ENCODE measurements at regions not wholly inside any gene's neighbourhood (a gene's known extent, or its start where the extent isn't known, plus 50 kb on each side); places are given as distances from the start of the nearest gene placed in this dataset.
A peak's percentile ranks its signal among the peaks of the same experiment; 100 is the strongest.

DNA sequence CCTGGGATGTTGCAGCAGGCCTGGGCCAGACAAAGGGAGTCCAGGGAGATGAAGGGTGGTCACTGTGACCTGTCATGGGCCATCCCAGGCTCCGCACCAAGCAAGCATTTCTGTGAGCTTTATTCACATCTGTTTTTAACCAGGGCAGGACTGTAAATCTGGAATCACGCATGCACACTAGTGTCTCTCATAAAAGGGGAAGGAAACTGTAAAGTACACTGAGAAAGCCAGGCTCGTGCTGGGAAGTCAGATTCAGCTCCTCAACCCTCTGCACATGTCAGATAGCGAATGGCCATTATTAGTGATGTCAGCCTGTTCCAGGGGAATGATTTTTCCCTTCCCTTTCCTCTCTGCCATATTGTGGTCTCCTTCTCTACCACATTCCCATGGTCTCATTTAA, 818.6 kb upstream of the RAB6C start:
- no peak for TF ChIP-seq EZH2 (IDR thresholded peaks at IDR 0.05; ENCODE audit: low read length, missing control alignments)
- TF ChIP-seq CTCF (conservative IDR thresholded peaks at IDR 0.05 in 1 of 2, IDR thresholded peaks at IDR 0.05 in 1 of 2; ENCODE audit: low read depth in 1 of 2, low read length in 2 of 2) = no peak

DNA sequence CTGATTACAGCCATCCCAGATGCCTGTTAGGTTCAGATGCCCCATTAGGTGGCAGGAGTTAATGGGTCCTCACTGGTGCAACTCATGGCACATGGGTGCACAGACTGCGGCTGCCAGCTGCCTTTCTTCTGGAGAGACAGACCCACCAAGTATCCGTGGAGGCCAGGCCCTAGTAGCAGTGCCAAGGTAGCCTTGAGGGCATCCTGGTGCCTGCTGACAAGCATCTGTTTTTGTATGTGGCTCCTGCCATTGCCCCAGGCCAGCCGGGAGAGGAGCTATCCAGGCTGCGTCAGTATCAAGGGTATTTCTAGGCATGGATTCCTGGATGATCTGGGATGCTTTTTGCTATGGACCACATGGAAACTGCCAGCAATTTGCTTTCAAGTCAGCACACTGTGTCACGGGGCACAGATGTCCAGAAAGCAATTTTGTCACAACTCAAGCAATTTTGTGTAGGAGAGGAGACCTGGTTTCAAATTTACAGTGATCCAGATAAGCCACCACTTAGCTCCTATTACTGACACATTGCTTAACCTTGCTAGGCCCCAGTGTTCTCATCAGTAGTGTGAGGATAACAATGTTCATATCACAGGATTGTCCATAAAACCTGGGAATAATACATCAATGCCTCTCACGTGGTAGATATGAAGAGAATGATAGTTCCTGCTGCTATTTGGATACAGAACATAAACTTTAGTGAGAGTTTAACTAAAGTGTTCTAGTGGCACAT, 815.1 kb upstream of the RAB6C start:
- Histone ChIP-seq H3K4me2 (ENCODE audit: extremely low read depth, insufficient read depth, low read length) (no peak overlapping the region), H3K36me3 (ENCODE audit: control insufficient read depth, insufficient read depth, low read length) (no peaks in the 10 kb centered on the region), H3K27ac (ENCODE audit: insufficient read depth, low read length) (no peak overlapping the region), H3K27me3 (ENCODE audit: control insufficient read depth, insufficient read depth, low read length) (no peaks in the 10 kb centered on the region), H4K20me1 (ENCODE audit: control insufficient read depth, extremely low read depth, insufficient read depth, low read length) (no peaks in the 10 kb centered on the region), H3K79me2 (ENCODE audit: control insufficient read depth, insufficient read depth, low read length) (no peaks in the 10 kb centered on the region), H2AFZ (ENCODE audit: low read length) (no peak overlapping the region), H3K9me3 (ENCODE audit: control insufficient read depth, insufficient read depth, low read depth, low read length) (no peaks in the 10 kb centered on the region), H3K9ac (ENCODE audit: insufficient read depth, low read length) (no peak overlapping the region), H3K4me1 (ENCODE audit: control insufficient read depth, extremely low read depth, insufficient read depth, low read length) (no peaks in the 10 kb centered on the region), H3K4me3 (replicated peaks in 1 of 4; ENCODE audit: control extremely low read depth in 1 of 4, insufficient read depth in 1 of 4, low read depth in 3 of 4, low read length in 4 of 4) (no peak overlapping the region)
- TF ChIP-seq EZH2 (IDR thresholded peaks at IDR 0.05; ENCODE audit: low read length, missing control alignments) = no peak
- no peak for TF ChIP-seq CTCF (conservative IDR thresholded peaks at IDR 0.05 in 1 of 2, IDR thresholded peaks at IDR 0.05 in 1 of 2; ENCODE audit: low read depth in 1 of 2, low read length in 2 of 2)
- DNase-seq (ENCODE audit: low read depth in 2 of 2) = no peak

More for the DNA sequence above, 818.6 kb upstream of the RAB6C start:
- Histone ChIP-seq H3K79me2 (ENCODE audit: control insufficient read depth, insufficient read depth, low read length) (no peaks in the 10 kb centered on the region), H3K4me3 (replicated peaks in 1 of 4; ENCODE audit: control extremely low read depth in 1 of 4, insufficient read depth in 1 of 4, low read depth in 3 of 4, low read length in 4 of 4) (no peak overlapping the region), H3K9ac (ENCODE audit: insufficient read depth, low read length) (no peak overlapping the region), H3K27ac (ENCODE audit: insufficient read depth, low read length) (no peak overlapping the region), H3K36me3 (ENCODE audit: control insufficient read depth, insufficient read depth, low read length) (no peaks in the 10 kb centered on the region), H3K9me3 (ENCODE audit: control insufficient read depth, insufficient read depth, low read depth, low read length) (no peaks in the 10 kb centered on the region), H3K4me2 (ENCODE audit: extremely low read depth, insufficient read depth, low read length) (no peak overlapping the region), H3K27me3 (ENCODE audit: control insufficient read depth, insufficient read depth, low read length) (no peaks in the 10 kb centered on the region), H3K4me1 (ENCODE audit: control insufficient read depth, extremely low read depth, insufficient read depth, low read length) (no peaks in the 10 kb centered on the region), H2AFZ (ENCODE audit: low read length) (no peak overlapping the region), H4K20me1 (ENCODE audit: control insufficient read depth, extremely low read depth, insufficient read depth, low read length) (no peaks in the 10 kb centered on the region)
- no peak for DNase-seq (ENCODE audit: low read depth in 2 of 2)

DNA sequence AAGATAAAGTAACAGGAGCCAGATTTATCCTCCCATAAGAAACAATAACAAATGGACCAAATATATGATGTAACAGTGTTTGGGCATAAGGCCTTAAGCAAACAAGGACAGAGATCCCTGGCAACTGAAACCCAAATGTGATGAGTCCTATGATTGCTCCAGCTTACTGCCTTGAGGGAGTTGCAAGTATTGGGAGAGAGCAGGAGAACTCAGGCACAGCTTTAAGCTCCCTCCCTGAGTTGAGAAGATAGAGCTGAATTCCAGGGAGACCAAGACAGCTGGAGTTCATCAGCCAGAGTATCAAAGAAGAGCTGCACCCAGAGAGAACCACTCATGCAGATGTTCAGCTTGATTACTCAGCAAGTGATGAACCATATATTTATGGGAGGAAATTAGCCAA, 814.5 kb upstream of the RAB6C start:
- no peak for TF ChIP-seq CTCF (conservative IDR thresholded peaks at IDR 0.05 in 1 of 2, IDR thresholded peaks at IDR 0.05 in 1 of 2; ENCODE audit: low read depth in 1 of 2, low read length in 2 of 2)
- no peak for TF ChIP-seq EZH2 (IDR thresholded peaks at IDR 0.05; ENCODE audit: low read length, missing control alignments)
- Histone ChIP-seq H3K4me1 (ENCODE audit: control insufficient read depth, extremely low read depth, insufficient read depth, low read length) (no peaks in the 10 kb centered on the region), H3K27me3 (ENCODE audit: control insufficient read depth, insufficient read depth, low read length) (no peaks in the 10 kb centered on the region), H3K79me2 (ENCODE audit: control insufficient read depth, insufficient read depth, low read length) (no peaks in the 10 kb centered on the region), H3K4me2 (ENCODE audit: extremely low read depth, insufficient read depth, low read length) (no peak overlapping the region), H4K20me1 (ENCODE audit: control insufficient read depth, extremely low read depth, insufficient read depth, low read length) (no peaks in the 10 kb centered on the region), H3K9ac (ENCODE audit: insufficient read depth, low read length) (no peak overlapping the region), H3K9me3 (ENCODE audit: control insufficient read depth, insufficient read depth, low read depth, low read length) (no peaks in the 10 kb centered on the region), H2AFZ (ENCODE audit: low read length) (no peak overlapping the region), H3K4me3 (replicated peaks in 1 of 4; ENCODE audit: control extremely low read depth in 1 of 4, insufficient read depth in 1 of 4, low read depth in 3 of 4, low read length in 4 of 4) (no peak overlapping the region), H3K27ac (ENCODE audit: insufficient read depth, low read length) (no peak overlapping the region), H3K36me3 (ENCODE audit: control insufficient read depth, insufficient read depth, low read length) (no peaks in the 10 kb centered on the region)
- DNase-seq (ENCODE audit: low read depth in 2 of 2) = peak in 1 of 2 donors; percentile 1
